B cell (primary cell): ENCODE measurements at regions not wholly inside any gene's neighbourhood (a gene's known extent, or its start where the extent isn't known, plus 50 kb on each side); places are given as distances from the start of the nearest gene placed in this dataset.

ENCODE experiments used
- ATAC-seq: fragments of 200-7000 bp; cut with Tn5 transposase; one replicate; pipeline ENCODE4 v1.10.0; 2021; ENCODE audit warnings: low read depth, mild to moderate bottlenecking, moderate number of reproducible peaks, moderate library complexity
- CTCF ChIA-PET: fragments of 350-600 bp; sonication (Branson Sonifier 250); formaldehyde crosslinking; loops from one replicate; lab custom pipeline; 2021; ENCODE audit warnings: antibody characterized with exemption, inconsistent platforms; lab: Charles Lee
- POLR2A ChIA-PET: fragments of 350-600 bp; sonication (Branson Sonifier 250); formaldehyde crosslinking; loops from one replicate; lab custom pipeline; 2021; ENCODE audit warnings: antibody characterized with exemption; lab: Charles Lee
- DNase-seq: peaks from one replicate; pipeline ENCODE4 v3.0.0; 2013
- H2AFZ ChIP-seq: 2 replicates; pipeline ENCODE4 v1.6.1; 2012; ENCODE audit warnings: mild to moderate bottlenecking, low read depth, low read length; ENCODE audit not compliant: insufficient read depth, poor library complexity, severe bottlenecking
- H3K27ac ChIP-seq, 2 donors: 1 replicate in 1 of 2; 2 replicates in 1 of 2; pipeline ENCODE4 v1.5.1; 2012 to 2013; ENCODE audit warnings: low read length in 2 of 2, mild to moderate bottlenecking in 2 of 2, moderate library complexity in 1 of 2
- H3K27me3 ChIP-seq, 4 experiments: fragments of 200-600 bp in 1 of 4; sonication (generic) in 1 of 4; replicated peaks in 1 of 4; 1 replicate in 2 of 4; 2 replicates in 2 of 4; pipeline versions ENCODE4 v1.6.1 to v1.7.0; 2013 to 2016; ENCODE audit warnings: low read length in 3 of 4, mild to moderate bottlenecking in 2 of 4, mixed read lengths in 1 of 4, moderate library complexity in 1 of 4; ENCODE audit not compliant: insufficient read depth in 4 of 4, control insufficient read depth in 3 of 4; ENCODE audit errors: control extremely low read depth in 1 of 4
- H3K36me3 ChIP-seq, 2 experiments: replicated peaks in 1 of 2; 1 replicate in 1 of 2; 2 replicates in 1 of 2; pipeline versions ENCODE4 v1.6.1 to v1.7.1; 2013; ENCODE audit warnings: low read length in 1 of 2; ENCODE audit not compliant: insufficient read depth in 2 of 2, control insufficient read depth in 1 of 2; ENCODE audit errors: control extremely low read depth in 1 of 2, extremely low read depth in 1 of 2
- H3K4me1 ChIP-seq, 2 donors: fragments of 200-600 bp in 1 of 2; sonication (generic) in 1 of 2; 1 replicate in 1 of 2; 2 replicates in 1 of 2; pipeline versions ENCODE4 v1.5.1 to v1.6.1; 2013 to 2017; ENCODE audit warnings: low read length in 2 of 2; ENCODE audit not compliant: control insufficient read depth in 2 of 2, insufficient read depth in 2 of 2
- H3K4me2 ChIP-seq: replicated peaks from 2 replicates; pipeline ENCODE3; 2012; ENCODE audit warnings: mild to moderate bottlenecking, low read depth, low read length; ENCODE audit not compliant: poor library complexity, severe bottlenecking
- H3K4me3 ChIP-seq, 5 experiments: fragments of 200-600 bp in 1 of 5; sonication (generic) in 1 of 5; 1 replicate in 3 of 5; 2 replicates in 2 of 5; pipeline versions ENCODE4 v1.5.1 to v1.7.0; 2011 to 2016; ENCODE audit warnings: low read length in 4 of 5, mild to moderate bottlenecking in 4 of 5, low read depth in 2 of 5, control low read depth in 1 of 5, moderate library complexity in 1 of 5; ENCODE audit not compliant: insufficient read depth in 1 of 5; ENCODE audit errors: control extremely low read depth in 1 of 5, extremely low read depth in 1 of 5
- H3K79me2 ChIP-seq: fragments of 200-600 bp; sonication (generic); one replicate; pipeline ENCODE4 v1.6.0; 2016; ENCODE audit warnings: low read length; ENCODE audit not compliant: control insufficient read depth, insufficient read depth
- H3K9ac ChIP-seq: fragments of 200-600 bp; sonication (generic); 2 replicates; pipeline ENCODE4 v1.6.1; 2017; ENCODE audit warnings: mild to moderate bottlenecking, low read length, moderate library complexity
- H3K9me3 ChIP-seq, 3 donors: one replicate each; pipeline versions ENCODE4 v1.6.1 to v1.7.1; 2013; ENCODE audit warnings: low read length in 2 of 3; ENCODE audit not compliant: control insufficient read depth in 2 of 3, insufficient read depth in 1 of 3; ENCODE audit errors: control extremely low read depth in 1 of 3
- H4K20me1 ChIP-seq: 2 replicates; pipeline ENCODE4 v1.6.0; 2012; ENCODE audit warnings: mild to moderate bottlenecking, low read length; ENCODE audit not compliant: insufficient read depth, control insufficient read depth, poor library complexity, severe bottlenecking
- H3K27ac Mint-ChIP-seq: one replicate; pipeline ENCODE4 v1.8.0; 2021; ENCODE audit warnings: mixed read lengths
- H3K27me3 Mint-ChIP-seq: one replicate; pipeline ENCODE4 v1.8.0; 2021; ENCODE audit warnings: mixed read lengths
- H3K4me1 Mint-ChIP-seq: one replicate; pipeline ENCODE4 v1.8.0; 2021; ENCODE audit warnings: mixed read lengths
- H3K4me3 Mint-ChIP-seq: one replicate; pipeline ENCODE4 v1.8.0; 2021; ENCODE audit warnings: mixed read lengths
- H3K9me3 Mint-ChIP-seq: one replicate; pipeline ENCODE4 v1.8.0; 2022; ENCODE audit warnings: mixed read lengths; ENCODE audit not compliant: insufficient read depth
- EZH2 ChIP-seq: IDR thresholded peaks from 2 replicates; pipeline ENCODE4 v1.6.1; 2012; ENCODE audit warnings: borderline replicate concordance, low read depth, mild to moderate bottlenecking, moderate library complexity, low read length; ENCODE audit not compliant: insufficient read depth, poor library complexity, severe bottlenecking
- WGBS: methylation state at CpG from one replicate; pipeline ENCODE4 v1.1.5; 2013; ENCODE audit warnings: missing lambda C conversion rate; ENCODE audit not compliant: insufficient coverage; 5-methylcytosine and 5-hydroxymethylcytosine counted together
- intact Hi-C: fragments of 100-400 bp; cut with micrococcal nuclease; formaldehyde crosslinking; loops from one replicate; pipeline ENCODE4 v1.10.0; 2022
- TF ChIP-seq, protein P1 (sequence below): fragments of 200-600 bp; IDR thresholded peaks from one replicate; pipeline ENCODE4 v1.8.0; 2022; ENCODE audit warnings: antibody characterized with exemption, mild to moderate bottlenecking

DNA sequence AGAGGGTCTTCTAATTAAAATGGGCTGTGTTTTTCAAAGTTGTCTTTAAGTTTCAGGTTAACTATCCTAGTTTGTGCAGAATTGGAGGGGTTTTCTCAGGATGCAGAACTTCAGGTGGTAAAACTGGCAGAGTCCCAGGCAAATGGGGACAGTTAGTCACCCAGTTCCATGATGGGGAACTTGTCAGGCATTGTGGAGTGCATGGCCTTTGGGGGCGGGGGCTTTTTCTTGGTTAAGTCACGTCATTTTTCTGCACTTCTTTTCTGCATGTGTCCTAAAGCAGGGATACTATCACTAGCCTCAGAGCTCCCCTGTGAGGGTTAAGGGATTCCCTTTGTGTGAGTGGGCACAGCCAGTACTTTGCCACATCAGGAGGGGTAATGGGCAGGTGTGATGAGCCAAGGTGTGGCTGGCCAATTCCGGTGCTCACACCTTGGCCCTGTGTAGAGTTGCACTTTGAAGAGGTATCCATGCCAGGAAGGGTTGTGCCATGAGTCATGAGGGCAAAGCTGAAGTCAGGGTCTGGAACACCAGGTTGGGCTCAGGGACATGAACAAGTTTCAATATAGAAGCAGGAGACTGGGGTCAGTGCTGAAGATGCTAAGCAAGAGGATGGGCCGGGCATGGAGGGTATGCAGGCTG is 126.0 kb upstream of the RREB1 start:
- 96% methylated on average over 2 of the region's 4 CpGs for WGBS
- Histone ChIP-seq H3K4me3 (no peak overlapping the region), H3K36me3 (no peaks in the 10 kb centered on the region), H4K20me1 (no peaks in the 10 kb centered on the region), H3K27me3 (no peaks in the 10 kb centered on the region), H3K27ac (no peak overlapping the region), H3K9ac (no peak overlapping the region), H3K79me2 (no peaks in the 10 kb centered on the region), H3K9me3 (no peaks in the 10 kb centered on the region), H3K4me2 (no peak overlapping the region), H2AFZ (no peak overlapping the region), H3K4me1 (no peaks in the 10 kb centered on the region)
- Mint-ChIP-seq H3K4me3 (no peak overlapping the region), H3K27ac (no peak overlapping the region), H3K9me3 (no peaks in the 10 kb centered on the region), H3K27me3 (no peaks in the 10 kb centered on the region), H3K4me1 (no peaks in the 10 kb centered on the region)
- ChIA-PET CTCF (no interaction called here), POLR2A (no interaction called here)
- DNase-seq (no peak), ATAC-seq (no peak)
- intact Hi-C loops: no loop called here
- TF ChIP-seq, protein P1, sequence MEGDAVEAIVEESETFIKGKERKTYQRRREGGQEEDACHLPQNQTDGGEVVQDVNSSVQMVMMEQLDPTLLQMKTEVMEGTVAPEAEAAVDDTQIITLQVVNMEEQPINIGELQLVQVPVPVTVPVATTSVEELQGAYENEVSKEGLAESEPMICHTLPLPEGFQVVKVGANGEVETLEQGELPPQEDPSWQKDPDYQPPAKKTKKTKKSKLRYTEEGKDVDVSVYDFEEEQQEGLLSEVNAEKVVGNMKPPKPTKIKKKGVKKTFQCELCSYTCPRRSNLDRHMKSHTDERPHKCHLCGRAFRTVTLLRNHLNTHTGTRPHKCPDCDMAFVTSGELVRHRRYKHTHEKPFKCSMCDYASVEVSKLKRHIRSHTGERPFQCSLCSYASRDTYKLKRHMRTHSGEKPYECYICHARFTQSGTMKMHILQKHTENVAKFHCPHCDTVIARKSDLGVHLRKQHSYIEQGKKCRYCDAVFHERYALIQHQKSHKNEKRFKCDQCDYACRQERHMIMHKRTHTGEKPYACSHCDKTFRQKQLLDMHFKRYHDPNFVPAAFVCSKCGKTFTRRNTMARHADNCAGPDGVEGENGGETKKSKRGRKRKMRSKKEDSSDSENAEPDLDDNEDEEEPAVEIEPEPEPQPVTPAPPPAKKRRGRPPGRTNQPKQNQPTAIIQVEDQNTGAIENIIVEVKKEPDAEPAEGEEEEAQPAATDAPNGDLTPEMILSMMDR: no peak
- no peak for TF ChIP-seq EZH2

DNA sequence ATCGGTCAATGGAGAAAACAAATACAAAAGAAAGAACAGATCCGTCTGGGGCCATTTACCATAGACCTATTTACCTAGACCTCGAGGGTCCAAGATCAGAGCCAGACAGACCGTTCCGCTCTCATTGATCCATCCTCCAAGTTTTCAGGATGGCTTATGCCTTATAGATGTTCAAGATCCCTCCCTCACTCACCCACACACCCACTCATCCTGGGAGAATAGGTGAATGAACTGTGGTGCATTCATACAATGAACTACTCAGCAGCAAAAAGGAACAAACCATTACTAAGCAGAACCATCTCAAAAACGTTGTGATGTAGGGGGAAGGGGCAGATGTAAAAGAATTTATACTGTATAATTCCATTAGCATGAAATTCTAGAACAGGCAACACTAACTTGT is 125.1 kb upstream of the RREB1 start:
- H3K79me2 ChIP-seq: no peaks in the 10 kb centered on the region
- H3K4me2 ChIP-seq: no peak overlapping the region
- H3K9ac ChIP-seq: no peak overlapping the region
- intact Hi-C loops: no loop called here
- TF ChIP-seq, protein P1: no peak
- no peak for TF ChIP-seq EZH2
- ATAC-seq (no peak), DNase-seq (no peak)
- POLR2A ChIA-PET: no interaction called here
- Mint-ChIP-seq H3K4me3 (no peak overlapping the region), H3K9me3 (no peaks in the 10 kb centered on the region), H3K27ac (no peak overlapping the region), H3K27me3 (no peaks in the 10 kb centered on the region), H3K4me1 (no peaks in the 10 kb centered on the region)
- no peaks in the 10 kb centered on the region for H3K9me3 ChIP-seq
- no peak overlapping the region for H2AFZ ChIP-seq
- H3K27ac ChIP-seq: no peak overlapping the region
- no peaks in the 10 kb centered on the region for H3K36me3 ChIP-seq
- H3K27me3 ChIP-seq: no peaks in the 10 kb centered on the region
- no peaks in the 10 kb centered on the region for H4K20me1 ChIP-seq
- WGBS: 87% methylated on average over 3 of the region's 6 CpGs
- H3K4me3 ChIP-seq: no peak overlapping the region
- CTCF ChIA-PET: no interaction called here
- no peaks in the 10 kb centered on the region for H3K4me1 ChIP-seq
